Activated naive CD4-positive, alpha-beta T cell treated with anti-CD3 and anti-CD28 coated beads, Interleukin-2, amount 10 ng/mL, durations not matched to agents 7 days and 5 days (primary cell): ENCODE measurements at regions not wholly inside any gene's neighbourhood (a gene's known extent, or its start where the extent isn't known, plus 50 kb on each side); places are given as distances from the start of the nearest gene placed in this dataset.

Experiments
- CTCF ChIA-PET: fragments of 350-600 bp; sonication (Branson Sonifier 250); formaldehyde crosslinking; loops from one replicate; lab custom pipeline; 2021; ENCODE audit warnings: antibody characterized with exemption; lab: Charles Lee
- DNase-seq: peaks from one replicate; pipeline ENCODE4 v3.0.0-alpha.2; 2020
- H3K27ac Mint-ChIP-seq: one replicate; pipeline ENCODE4 v1.8.0; 2021; ENCODE audit warnings: mild to moderate bottlenecking, moderate library complexity, mixed read lengths
- H3K27me3 Mint-ChIP-seq: one replicate; pipeline ENCODE4 v1.8.0; 2021; ENCODE audit warnings: mild to moderate bottlenecking, mixed read lengths
- H3K36me3 Mint-ChIP-seq: one replicate; pipeline ENCODE4 v1.8.0; 2021; ENCODE audit warnings: mixed read lengths
- H3K4me1 Mint-ChIP-seq: one replicate; pipeline ENCODE4 v1.8.0; 2021; ENCODE audit warnings: mixed read lengths
- H3K4me3 Mint-ChIP-seq: one replicate; pipeline ENCODE4 v1.8.0; 2021; ENCODE audit warnings: mild to moderate bottlenecking, moderate library complexity, mixed read lengths
- H3K9me3 Mint-ChIP-seq: one replicate; pipeline ENCODE4 v1.8.0; 2021; ENCODE audit warnings: mixed read lengths

DNA sequence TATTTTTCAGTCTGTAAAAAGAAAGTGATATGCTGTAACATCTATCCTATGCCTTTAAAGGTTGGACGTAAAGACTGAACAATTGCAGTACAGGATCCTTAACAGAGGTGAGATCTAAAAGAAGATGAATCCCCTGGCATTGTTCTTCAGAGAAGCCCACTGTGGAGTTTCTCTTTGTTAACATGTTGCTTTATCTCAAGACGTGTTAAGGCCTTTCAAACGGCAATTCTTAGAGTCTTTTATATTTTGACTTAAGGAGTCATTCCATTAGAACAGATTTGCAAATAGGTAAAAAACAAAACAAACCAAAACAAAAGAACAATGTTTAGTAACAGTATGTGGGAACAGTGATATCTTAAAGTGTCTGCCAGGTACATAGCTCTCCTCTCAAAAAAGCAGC, 225.1 kb upstream of the ZP4 start:
- Mint-ChIP-seq H3K4me3 (no peak overlapping the region), H3K27ac (no peak overlapping the region), H3K9me3 (peaks cover 3% of the 10 kb centered on the region), H3K27me3 (no peaks in the 10 kb centered on the region), H3K36me3 (no peaks in the 10 kb centered on the region), H3K4me1 (no peaks in the 10 kb centered on the region)
- no peak for DNase-seq
- CTCF ChIA-PET: no interaction called here

DNA sequence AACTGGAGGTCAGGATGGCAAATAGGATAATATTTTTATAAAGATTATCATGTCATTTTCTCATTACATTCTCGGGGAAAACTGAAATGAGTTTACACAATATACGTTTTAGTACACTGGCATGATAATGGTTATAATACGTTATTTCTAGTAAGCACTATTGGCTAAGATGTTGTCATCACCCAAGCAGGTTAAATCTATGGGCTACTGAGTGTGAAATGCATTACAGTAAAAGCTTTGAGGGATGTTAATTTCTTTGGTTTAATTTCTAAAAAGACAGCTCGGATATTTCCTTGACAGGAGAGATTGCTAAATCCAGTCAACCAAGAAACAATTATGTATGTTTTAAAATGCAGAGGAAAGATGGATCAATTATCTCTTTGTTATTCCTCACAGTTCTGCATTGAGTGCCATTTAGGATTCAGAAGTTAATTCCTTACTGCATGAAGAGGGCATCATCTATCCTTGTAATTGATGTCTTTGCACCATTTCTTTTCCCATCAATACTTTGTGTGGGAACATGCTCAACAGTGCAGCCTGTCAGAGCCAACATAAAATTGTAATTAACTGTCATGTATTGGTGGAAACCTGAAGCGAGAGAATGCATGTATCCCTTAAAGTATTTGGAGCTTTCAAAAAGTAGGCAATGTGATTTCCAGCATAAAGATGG, 222.4 kb upstream of the ZP4 start:
- no peak overlapping the region for H3K27ac Mint-ChIP-seq
- H3K4me1 Mint-ChIP-seq: no peaks in the 10 kb centered on the region
- no peak overlapping the region for H3K4me3 Mint-ChIP-seq
- H3K9me3 Mint-ChIP-seq: peaks cover 6% of the 10 kb centered on the region
- DNase-seq: no peak
- CTCF ChIA-PET: no interaction called here
- H3K27me3 Mint-ChIP-seq: no peaks in the 10 kb centered on the region
- no peaks in the 10 kb centered on the region for H3K36me3 Mint-ChIP-seq

DNA sequence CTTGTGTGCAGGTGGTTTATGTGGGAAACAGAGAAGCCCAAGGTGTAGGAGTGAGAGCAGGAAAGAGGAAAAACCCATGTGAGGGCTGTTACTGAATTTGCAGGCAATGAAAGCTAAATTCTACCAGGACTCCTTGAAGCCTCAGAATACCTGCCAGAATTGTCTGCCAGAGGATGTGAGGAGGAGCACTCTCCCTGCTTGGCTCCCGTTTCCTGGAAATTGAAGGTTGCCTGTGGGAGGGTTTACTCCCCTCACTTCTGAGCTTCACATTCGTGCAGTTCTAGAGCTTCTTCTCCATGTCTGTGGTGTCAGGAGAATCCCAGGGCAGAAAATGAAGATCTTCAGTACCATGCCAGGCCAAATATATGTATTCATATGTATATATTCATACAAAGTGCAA, 220.8 kb upstream of the ZP4 start:
- no peaks in the 10 kb centered on the region for H3K36me3 Mint-ChIP-seq
- CTCF ChIA-PET: no interaction called here
- H3K4me1 Mint-ChIP-seq: no peaks in the 10 kb centered on the region
- H3K4me3 Mint-ChIP-seq: no peak overlapping the region
- no peaks in the 10 kb centered on the region for H3K27me3 Mint-ChIP-seq
- H3K27ac Mint-ChIP-seq: no peak overlapping the region
- peaks cover 8% of the 10 kb centered on the region for H3K9me3 Mint-ChIP-seq
- DNase-seq: no peak

DNA sequence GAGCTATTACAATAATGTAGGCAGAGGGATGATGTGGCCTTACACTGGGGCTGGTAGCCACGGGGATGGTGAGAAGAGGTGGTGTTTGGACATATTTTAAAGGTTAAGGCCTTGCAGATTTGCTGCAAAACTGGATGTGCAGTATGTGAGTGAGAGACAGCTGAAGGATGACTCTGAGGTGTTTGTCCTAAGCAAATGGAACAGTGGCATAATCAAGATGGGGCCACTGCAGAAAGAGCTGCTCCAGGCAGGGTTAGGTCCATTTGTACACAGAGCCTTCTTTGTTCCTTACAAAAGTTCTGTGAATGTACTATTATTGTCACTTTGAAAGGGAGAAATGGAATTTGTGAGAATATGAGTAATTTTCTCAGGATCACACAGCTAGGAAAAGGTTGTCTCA, 220.4 kb upstream of the ZP4 start:
- Mint-ChIP-seq H3K36me3 (no peaks in the 10 kb centered on the region), H3K4me3 (no peak overlapping the region), H3K27ac (no peak overlapping the region), H3K27me3 (no peaks in the 10 kb centered on the region), H3K4me1 (no peaks in the 10 kb centered on the region), H3K9me3 (peaks cover 8% of the 10 kb centered on the region)
- no peak for DNase-seq
- CTCF ChIA-PET: no interaction called here

DNA sequence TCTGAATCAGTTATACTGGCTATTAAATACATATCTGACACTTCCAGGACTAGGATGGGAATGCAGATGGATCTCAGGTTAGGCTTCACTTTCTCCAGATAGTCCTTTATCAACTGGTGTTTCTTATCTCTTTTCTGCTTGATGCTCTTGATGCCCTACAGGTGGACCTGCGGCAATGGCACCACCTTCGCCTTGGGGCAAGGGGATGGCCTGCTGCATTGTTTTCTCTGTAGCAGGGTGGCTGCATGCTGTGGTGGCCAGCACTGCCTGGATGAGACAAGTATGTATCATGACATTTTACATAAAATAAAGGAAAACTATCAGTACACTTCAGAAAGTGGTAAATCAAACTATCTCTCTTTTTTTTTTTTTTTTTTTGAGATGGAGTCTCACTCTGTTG, 217.7 kb upstream of the ZP4 start:
- DNase-seq: no peak
- Mint-ChIP-seq H3K36me3 (no peaks in the 10 kb centered on the region), H3K27ac (no peak overlapping the region), H3K4me3 (no peak overlapping the region), H3K4me1 (no peaks in the 10 kb centered on the region), H3K9me3 (peaks cover 13% of the 10 kb centered on the region), H3K27me3 (no peaks in the 10 kb centered on the region)
- CTCF ChIA-PET: no interaction called here

DNA sequence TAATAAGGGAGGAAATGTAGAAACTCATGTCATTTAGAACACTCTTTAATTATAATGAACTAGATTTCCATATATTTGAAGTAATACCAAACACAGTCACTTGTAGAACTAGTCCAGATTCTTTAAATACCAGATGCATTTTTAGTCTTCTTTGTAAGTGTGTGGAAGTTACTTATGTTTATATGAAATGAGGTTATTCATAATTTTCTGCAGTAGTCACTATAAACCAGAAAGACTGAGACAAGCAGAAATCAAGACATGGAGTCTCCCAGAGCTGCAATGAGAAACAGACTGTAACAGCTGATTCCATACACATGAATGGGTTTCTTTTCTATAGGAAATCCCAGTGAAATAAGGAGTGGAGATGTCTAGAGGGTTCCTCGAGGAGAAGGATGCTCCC, 216.6 kb upstream of the ZP4 start:
- CTCF ChIA-PET: no interaction called here
- Mint-ChIP-seq H3K27me3 (no peaks in the 10 kb centered on the region), H3K4me3 (no peak overlapping the region), H3K9me3 (peaks cover 13% of the 10 kb centered on the region), H3K36me3 (no peaks in the 10 kb centered on the region), H3K4me1 (no peaks in the 10 kb centered on the region), H3K27ac (no peak overlapping the region)
- no peak for DNase-seq

DNA sequence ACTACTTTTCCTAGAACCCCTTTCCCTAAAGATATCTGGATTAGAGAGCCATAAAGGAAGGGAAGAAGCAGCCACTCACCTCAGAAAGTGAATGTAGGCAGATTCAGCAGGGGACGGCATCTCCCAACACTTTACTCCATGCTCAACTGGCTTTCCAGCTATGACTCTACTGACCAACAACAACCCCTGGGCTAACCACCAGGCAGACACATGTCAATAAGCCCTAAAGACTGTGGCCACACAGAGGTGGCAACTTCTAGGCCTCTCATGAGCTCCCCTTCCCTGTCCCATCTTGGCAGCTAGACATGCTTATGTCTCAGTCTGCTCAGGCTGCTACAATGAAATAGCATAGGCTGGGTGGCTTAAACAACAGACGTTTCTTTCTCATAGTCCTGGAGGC, 214.0 kb upstream of the ZP4 start:
- Mint-ChIP-seq H3K36me3 (no peaks in the 10 kb centered on the region), H3K4me3 (no peak overlapping the region), H3K9me3 (peaks cover 11% of the 10 kb centered on the region), H3K27me3 (no peaks in the 10 kb centered on the region), H3K27ac (no peak overlapping the region), H3K4me1 (no peaks in the 10 kb centered on the region)
- CTCF ChIA-PET: no interaction called here
- DNase-seq: no peak

DNA sequence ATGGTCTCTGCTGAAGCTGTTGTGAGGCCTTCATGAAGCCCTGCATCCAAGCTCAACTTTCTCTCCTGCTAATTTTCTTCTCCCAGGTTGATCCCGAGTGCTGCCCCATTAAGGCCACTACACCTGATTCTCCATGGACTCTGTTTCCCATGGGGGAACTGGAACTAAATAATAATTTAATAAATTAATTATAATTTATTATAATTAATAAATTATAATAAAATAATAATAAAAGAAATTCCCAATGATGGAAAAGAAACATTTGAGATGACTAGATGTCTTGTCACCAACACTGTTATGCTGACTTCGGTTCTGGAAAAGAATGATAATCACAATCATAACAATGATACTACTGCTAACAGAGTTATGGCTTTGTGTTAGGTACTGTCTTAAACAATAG, 211.2 kb upstream of the ZP4 start:
- CTCF ChIA-PET: no interaction called here
- H3K4me1 Mint-ChIP-seq: no peaks in the 10 kb centered on the region
- DNase-seq: no peak
- no peaks in the 10 kb centered on the region for H3K36me3 Mint-ChIP-seq
- H3K4me3 Mint-ChIP-seq: no peak overlapping the region
- no peak overlapping the region for H3K27ac Mint-ChIP-seq
- peaks cover 12% of the 10 kb centered on the region for H3K9me3 Mint-ChIP-seq
- H3K27me3 Mint-ChIP-seq: no peaks in the 10 kb centered on the region

DNA sequence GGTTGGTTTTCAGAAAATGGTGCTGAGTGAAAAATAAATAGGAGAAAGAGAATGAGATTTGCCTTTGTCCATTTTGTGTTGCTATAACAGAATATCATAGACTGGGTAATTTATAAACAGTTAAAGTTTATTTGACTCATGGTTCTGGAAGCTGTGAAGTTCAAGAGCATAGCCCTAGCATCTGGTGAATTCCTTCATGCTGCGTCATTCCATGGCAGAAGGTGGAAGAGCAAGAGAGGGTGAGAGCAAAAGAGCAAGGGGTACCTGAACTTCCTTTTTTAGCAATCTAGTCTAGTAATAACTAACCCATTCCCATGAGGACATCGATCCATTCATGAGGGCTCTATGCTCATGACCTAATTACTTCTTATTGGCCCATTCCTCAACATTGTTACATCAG, 209.1 kb upstream of the ZP4 start:
- Mint-ChIP-seq H3K27ac (no peak overlapping the region), H3K27me3 (no peaks in the 10 kb centered on the region), H3K4me1 (no peaks in the 10 kb centered on the region), H3K36me3 (no peaks in the 10 kb centered on the region), H3K4me3 (no peak overlapping the region), H3K9me3 (peaks cover 12% of the 10 kb centered on the region)
- DNase-seq: no peak
- CTCF ChIA-PET: no interaction called here

DNA sequence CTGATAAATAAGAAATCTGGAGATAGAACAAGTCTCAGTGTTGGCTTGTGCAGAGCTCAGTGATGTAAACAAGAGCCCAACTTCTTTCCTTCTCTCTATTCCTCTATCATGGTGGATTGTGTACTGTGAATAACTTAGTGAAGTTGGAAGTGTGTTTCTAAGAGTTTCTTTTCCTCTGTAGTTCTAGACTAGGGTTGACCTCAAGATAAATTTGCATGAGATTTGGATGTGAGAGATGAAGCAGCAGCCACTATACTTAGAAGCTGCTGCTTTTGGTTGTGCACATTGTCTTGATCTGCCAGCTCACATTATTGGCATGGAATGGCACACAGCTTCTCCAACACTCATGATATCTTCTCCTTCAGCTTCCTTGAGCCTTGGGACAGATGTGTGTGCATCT, 198.9 kb upstream of the ZP4 start:
- H3K27ac Mint-ChIP-seq: no peak overlapping the region
- H3K9me3 Mint-ChIP-seq: peaks cover 9% of the 10 kb centered on the region
- no peaks in the 10 kb centered on the region for H3K27me3 Mint-ChIP-seq
- no peak overlapping the region for H3K4me3 Mint-ChIP-seq
- H3K4me1 Mint-ChIP-seq: no peaks in the 10 kb centered on the region
- H3K36me3 Mint-ChIP-seq: no peaks in the 10 kb centered on the region
- CTCF ChIA-PET: no interaction called here
- no peak for DNase-seq

DNA sequence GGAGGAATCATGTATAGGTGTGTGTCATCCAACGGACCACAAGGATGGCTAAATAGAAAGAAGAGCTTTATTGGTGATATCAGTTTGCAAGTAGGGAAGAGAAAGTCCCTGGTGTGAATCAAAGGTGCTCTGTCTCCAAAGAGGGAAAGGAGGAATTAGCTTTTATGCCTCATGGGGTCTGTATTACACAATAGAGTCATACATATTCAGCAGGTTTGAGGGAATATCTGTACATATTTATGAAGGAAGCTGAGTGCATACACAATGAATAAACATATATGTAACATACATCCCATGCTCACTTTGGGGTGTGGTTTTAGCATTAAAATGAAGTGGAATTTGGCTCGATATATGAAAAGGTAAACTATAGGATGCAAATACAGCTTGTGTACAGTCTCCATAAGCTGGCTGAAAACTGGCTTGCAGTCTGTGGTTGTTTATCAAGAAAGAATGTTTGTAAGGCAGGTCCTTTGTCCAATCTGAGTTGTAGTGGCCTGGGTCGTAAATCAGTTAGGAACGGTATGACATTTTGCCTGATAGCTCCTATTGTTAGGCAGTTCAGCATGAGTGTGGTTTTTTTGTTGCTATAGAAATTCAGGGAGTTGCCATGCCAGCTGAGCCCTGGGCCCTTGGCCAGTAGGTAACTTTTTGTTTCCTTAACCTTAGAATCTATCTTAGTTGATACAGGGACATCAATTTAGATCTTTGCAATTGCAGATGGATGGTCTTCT, 198.0 kb upstream of the ZP4 start:
- DNase-seq: no peak
- Mint-ChIP-seq H3K4me3 (no peak overlapping the region), H3K36me3 (no peaks in the 10 kb centered on the region), H3K4me1 (no peaks in the 10 kb centered on the region), H3K27me3 (no peaks in the 10 kb centered on the region), H3K9me3 (peaks cover 11% of the 10 kb centered on the region), H3K27ac (no peak overlapping the region)
- CTCF ChIA-PET: no interaction called here

DNA sequence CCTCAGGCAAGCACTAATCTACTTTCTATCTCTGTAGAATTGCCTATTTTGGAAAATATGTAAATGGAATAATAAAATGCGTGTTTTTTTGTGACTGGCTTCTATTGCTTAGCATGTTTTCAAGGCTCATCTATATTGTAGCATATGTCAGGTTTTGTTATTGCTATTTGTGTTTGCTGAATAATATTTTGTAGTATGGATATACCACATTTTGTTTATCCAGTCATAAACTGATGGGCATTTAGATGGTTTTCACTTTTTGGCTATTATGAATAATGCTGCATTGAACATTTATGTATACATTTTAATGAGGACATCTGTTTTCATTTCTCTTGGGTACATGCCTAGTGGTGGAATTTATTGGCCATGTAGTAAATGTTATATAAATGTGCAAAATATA, 183.3 kb upstream of the ZP4 start:
- CTCF ChIA-PET: no interaction called here

DNA sequence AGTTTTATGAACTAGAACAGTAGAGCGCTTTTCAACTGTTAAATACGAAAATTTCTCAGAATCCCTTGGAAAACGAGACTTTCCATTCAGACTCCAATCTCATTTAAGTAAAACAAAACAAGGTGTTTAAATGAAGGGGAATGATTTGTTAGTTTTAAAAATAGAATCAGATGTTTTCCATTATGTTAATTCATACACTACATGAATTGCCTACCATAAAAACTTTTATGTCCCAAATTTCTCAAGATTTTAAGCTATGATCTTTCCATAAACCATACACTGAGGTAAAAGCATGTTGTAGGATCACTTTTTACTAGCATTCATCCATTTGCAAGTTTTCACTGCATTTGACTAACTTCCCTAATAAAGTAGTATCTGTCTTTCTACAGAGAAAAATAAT, 180.3 kb upstream of the ZP4 start:
- Mint-ChIP-seq H3K4me1 (no peaks in the 10 kb centered on the region), H3K9me3 (no peaks in the 10 kb centered on the region), H3K27ac (no peak overlapping the region), H3K4me3 (no peak overlapping the region), H3K36me3 (no peaks in the 10 kb centered on the region), H3K27me3 (no peaks in the 10 kb centered on the region)
- CTCF ChIA-PET: no interaction called here
- no peak for DNase-seq

More for the DNA sequence above, 183.3 kb upstream of the ZP4 start:
- no peak for DNase-seq
- Mint-ChIP-seq H3K27ac (no peak overlapping the region), H3K36me3 (no peaks in the 10 kb centered on the region), H3K4me3 (no peak overlapping the region), H3K4me1 (no peaks in the 10 kb centered on the region), H3K27me3 (no peaks in the 10 kb centered on the region), H3K9me3 (peaks cover 2% of the 10 kb centered on the region)

DNA sequence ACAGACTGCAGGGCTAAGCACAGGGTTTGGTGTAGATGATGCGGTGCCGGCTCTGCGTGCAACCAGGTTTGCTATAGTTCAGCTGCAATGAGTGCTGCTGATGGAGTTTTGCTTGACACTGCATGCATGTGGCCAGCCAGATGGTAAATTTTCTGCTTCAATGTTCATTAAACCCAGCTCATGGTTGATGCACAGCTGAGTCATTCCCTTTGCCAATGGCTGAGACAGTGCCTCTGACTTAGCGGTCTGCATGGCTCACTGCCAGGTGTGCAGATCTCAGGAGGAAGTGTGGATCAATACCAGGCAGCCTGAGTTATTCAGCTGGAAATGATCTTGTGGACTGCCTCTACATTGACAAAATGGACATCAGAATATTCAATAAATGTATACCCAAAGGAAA, 172.7 kb upstream of the ZP4 start:
- Mint-ChIP-seq H3K27me3 (no peaks in the 10 kb centered on the region), H3K36me3 (no peaks in the 10 kb centered on the region), H3K9me3 (peaks cover 4% of the 10 kb centered on the region), H3K4me3 (no peak overlapping the region), H3K27ac (no peak overlapping the region), H3K4me1 (no peaks in the 10 kb centered on the region)
- CTCF ChIA-PET: no interaction called here
- DNase-seq: no peak

DNA sequence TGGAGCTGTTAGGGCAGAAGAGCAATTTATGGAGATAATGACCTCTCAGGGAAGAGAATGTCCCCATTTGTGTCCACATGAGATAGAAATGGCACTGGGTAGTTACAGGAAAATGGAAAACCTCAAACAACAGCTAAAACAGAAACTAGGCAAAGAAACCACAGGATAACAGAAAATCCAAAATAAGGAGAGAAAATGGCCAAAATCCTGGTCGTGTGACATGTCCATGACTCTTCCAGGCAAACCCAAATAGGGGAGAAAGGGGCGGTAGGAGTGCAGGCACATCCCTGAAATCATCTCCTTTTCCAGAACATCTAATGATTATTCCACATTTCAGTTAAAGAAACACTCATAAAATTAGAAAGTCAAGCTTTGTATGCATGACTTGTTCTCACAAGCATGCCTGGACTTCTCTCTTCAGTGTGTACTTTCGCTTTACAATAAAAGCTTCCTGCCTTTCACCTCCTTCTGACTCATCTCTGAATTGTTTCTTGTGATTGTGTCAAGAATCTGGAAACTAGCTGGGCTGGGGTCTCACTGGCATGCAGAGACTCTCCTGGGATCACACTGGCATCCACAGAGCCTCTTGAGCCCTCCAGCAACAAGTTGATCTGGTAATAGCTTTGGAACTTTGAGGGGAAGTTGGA, 171.4 kb upstream of the ZP4 start:
- CTCF ChIA-PET: interaction anchor here (0.6 kb wide), 1 partner anchor 41 kb away, joined by 4 read pairs; no protein-coding TSS in a partner anchor
- H3K27ac Mint-ChIP-seq: no peak overlapping the region
- no peak overlapping the region for H3K4me3 Mint-ChIP-seq
- peaks cover 6% of the 10 kb centered on the region for H3K9me3 Mint-ChIP-seq
- no peaks in the 10 kb centered on the region for H3K27me3 Mint-ChIP-seq
- H3K4me1 Mint-ChIP-seq: no peaks in the 10 kb centered on the region
- DNase-seq: no peak
- H3K36me3 Mint-ChIP-seq: no peaks in the 10 kb centered on the region
